ENCODE measurements at regions not wholly inside any gene's neighbourhood (a gene's known extent, or its start where the extent isn't known, plus 50 kb on each side); places are given as distances from the start of the nearest gene placed in this dataset.

GRCh38 chr9:16069249-16069648 is 516.4 kb downstream of the CCDC171 start:
- Histone ChIP-seq H3K79me1 (replicated peaks; ENCODE audit: low read length, poor library complexity, severe bottlenecking) (no peaks in the 10 kb centered on the region), H3K4me3 (ENCODE audit: insufficient read depth in 1 of 2, low read depth in 1 of 2, low read length in 2 of 2) (no peak overlapping the region), H2BK120ac (ENCODE audit: low read depth, low read length) (no peak overlapping the region), H3K4me2 (ENCODE audit: low read length, poor library complexity, severe bottlenecking) (no peak overlapping the region), H2BK15ac (ENCODE audit: low read depth, poor library complexity, severe bottlenecking) (no peak overlapping the region), H3K18ac (ENCODE audit: low read depth in 1 of 2, low read length in 2 of 2) (no peak overlapping the region), H3K4ac (ENCODE audit: low read depth in 1 of 2, low read length in 2 of 2) (no peak overlapping the region), H3K4me1 (ENCODE audit: control insufficient read depth, insufficient read depth, low read depth, low read length) (peaks cover 12% of the 10 kb centered on the region), H2AFZ (ENCODE audit: low read depth, low read length) (no peak overlapping the region), H3K27me3 (ENCODE audit: control insufficient read depth in 1 of 2, insufficient read depth in 1 of 2, low read length in 2 of 2) (peaks cover 0 to 16% of the 10 kb centered on the region in 2 experiments), H2BK5ac (ENCODE audit: low read depth, low read length, poor library complexity, severe bottlenecking) (no peak overlapping the region), H3K36me3 (ENCODE audit: control insufficient read depth in 1 of 2, insufficient read depth in 2 of 2, low read depth in 1 of 2, low read length in 2 of 2) (no peaks in the 10 kb centered on the region), H2AK5ac (ENCODE audit: low read length, severe bottlenecking) (peak overlapping the region; percentile 33), H4K91ac (ENCODE audit: low read length) (no peak overlapping the region), H3K23ac (ENCODE audit: low read length in 2 of 2) (no peak overlapping the region), H3K9me3 (ENCODE audit: control insufficient read depth, low read length) (no peaks in the 10 kb centered on the region), H3K9ac (ENCODE audit: low read length) (peak overlapping the region; percentile 35), H3K14ac (ENCODE audit: low read length in 2 of 2) (no peak overlapping the region), H3K27ac (ENCODE audit: low read length, poor library complexity, severe bottlenecking) (peak overlapping the region; percentile 63), H4K8ac (ENCODE audit: low read length) (no peak overlapping the region), H2BK12ac (ENCODE audit: low read length in 2 of 2) (no peak overlapping the region)
- 96% methylated on average over 13 of the region's 13 CpGs for WGBS
- no peak for DNase-seq

GRCh38 chr9:16069671-16070454 is 517.0 kb downstream of the CCDC171 start:
- Histone ChIP-seq H3K9ac (ENCODE audit: low read length) (peak overlapping the region; percentile 35), H3K18ac (ENCODE audit: low read depth in 1 of 2, low read length in 2 of 2) (no peak overlapping the region), H2BK12ac (ENCODE audit: low read length in 2 of 2) (no peak overlapping the region), H4K91ac (ENCODE audit: low read length) (no peak overlapping the region), H3K4ac (ENCODE audit: low read depth in 1 of 2, low read length in 2 of 2) (no peak overlapping the region), H2BK5ac (ENCODE audit: low read depth, low read length, poor library complexity, severe bottlenecking) (no peak overlapping the region), H3K9me3 (ENCODE audit: control insufficient read depth, low read length) (no peaks in the 10 kb centered on the region), H3K14ac (ENCODE audit: low read length in 2 of 2) (no peak overlapping the region), H3K4me3 (ENCODE audit: insufficient read depth in 1 of 2, low read depth in 1 of 2, low read length in 2 of 2) (peak overlapping the region in 1 of 2 experiments; percentile 23), H4K8ac (ENCODE audit: low read length) (no peak overlapping the region), H3K4me1 (ENCODE audit: control insufficient read depth, insufficient read depth, low read depth, low read length) (peaks cover 12% of the 10 kb centered on the region), H3K27me3 (ENCODE audit: control insufficient read depth in 1 of 2, insufficient read depth in 1 of 2, low read length in 2 of 2) (peaks cover 0 to 16% of the 10 kb centered on the region in 2 experiments), H2AK5ac (ENCODE audit: low read length, severe bottlenecking) (peak overlapping the region; percentile 4), H3K27ac (ENCODE audit: low read length, poor library complexity, severe bottlenecking) (peak overlapping the region; percentile 63), H3K23ac (ENCODE audit: low read length in 2 of 2) (no peak overlapping the region), H2BK15ac (ENCODE audit: low read depth, poor library complexity, severe bottlenecking) (no peak overlapping the region), H3K79me1 (replicated peaks; ENCODE audit: low read length, poor library complexity, severe bottlenecking) (no peaks in the 10 kb centered on the region), H3K36me3 (ENCODE audit: control insufficient read depth in 1 of 2, insufficient read depth in 2 of 2, low read depth in 1 of 2, low read length in 2 of 2) (no peaks in the 10 kb centered on the region), H2BK120ac (ENCODE audit: low read depth, low read length) (no peak overlapping the region), H3K4me2 (ENCODE audit: low read length, poor library complexity, severe bottlenecking) (no peak overlapping the region), H2AFZ (ENCODE audit: low read depth, low read length) (no peak overlapping the region)
- DNase-seq, result no peak
- 78% methylated on average over 14 of the region's 14 CpGs for WGBS

- Histone ChIP-seq H3K9ac (ENCODE audit: low read length) (peak overlapping the region; percentile 35), H3K36me3 (ENCODE audit: control insufficient read depth in 1 of 2, insufficient read depth in 2 of 2, low read depth in 1 of 2, low read length in 2 of 2) (no peaks in the 10 kb centered on the region), H3K79me1 (replicated peaks; ENCODE audit: low read length, poor library complexity, severe bottlenecking) (no peaks in the 10 kb centered on the region), H2BK5ac (ENCODE audit: low read depth, low read length, poor library complexity, severe bottlenecking) (no peak overlapping the region), H2BK15ac (ENCODE audit: low read depth, poor library complexity, severe bottlenecking) (no peak overlapping the region), H2AK5ac (ENCODE audit: low read length, severe bottlenecking) (peak overlapping the region; percentile 4), H3K18ac (ENCODE audit: low read depth in 1 of 2, low read length in 2 of 2) (no peak overlapping the region), H3K4me2 (ENCODE audit: low read length, poor library complexity, severe bottlenecking) (no peak overlapping the region), H2BK120ac (ENCODE audit: low read depth, low read length) (no peak overlapping the region), H3K23ac (ENCODE audit: low read length in 2 of 2) (no peak overlapping the region), H3K27ac (ENCODE audit: low read length, poor library complexity, severe bottlenecking) (peak overlapping the region; percentile 51), H4K8ac (ENCODE audit: low read length) (no peak overlapping the region), H3K14ac (ENCODE audit: low read length in 2 of 2) (no peak overlapping the region), H3K4me1 (ENCODE audit: control insufficient read depth, insufficient read depth, low read depth, low read length) (peaks cover 12% of the 10 kb centered on the region), H4K91ac (ENCODE audit: low read length) (no peak overlapping the region), H3K27me3 (ENCODE audit: control insufficient read depth in 1 of 2, insufficient read depth in 1 of 2, low read length in 2 of 2) (peaks cover 0 to 16% of the 10 kb centered on the region in 2 experiments), H3K4me3 (ENCODE audit: insufficient read depth in 1 of 2, low read depth in 1 of 2, low read length in 2 of 2) (peak overlapping the region in 1 of 2 experiments; percentile 4), H3K4ac (ENCODE audit: low read depth in 1 of 2, low read length in 2 of 2) (no peak overlapping the region), H3K9me3 (ENCODE audit: control insufficient read depth, low read length) (no peaks in the 10 kb centered on the region), H2BK12ac (ENCODE audit: low read length in 2 of 2) (no peak overlapping the region), H2AFZ (ENCODE audit: low read depth, low read length) (no peak overlapping the region)
- no peak for DNase-seq
- 88% methylated on average over 6 of the region's 8 CpGs for WGBS
Measured at GRCh38 chr9:16070455-16071145, 517.8 kb downstream of the CCDC171 start.

GRCh38 chr9:16071400-16071799 is 518.6 kb downstream of the CCDC171 start:
- Histone ChIP-seq H3K9ac (ENCODE audit: low read length) (no peak overlapping the region), H2BK15ac (ENCODE audit: low read depth, poor library complexity, severe bottlenecking) (no peak overlapping the region), H3K36me3 (ENCODE audit: control insufficient read depth in 1 of 2, insufficient read depth in 2 of 2, low read depth in 1 of 2, low read length in 2 of 2) (no peaks in the 10 kb centered on the region), H3K14ac (ENCODE audit: low read length in 2 of 2) (no peak overlapping the region), H3K4ac (ENCODE audit: low read depth in 1 of 2, low read length in 2 of 2) (no peak overlapping the region), H3K27ac (ENCODE audit: low read length, poor library complexity, severe bottlenecking) (no peak overlapping the region), H3K4me2 (ENCODE audit: low read length, poor library complexity, severe bottlenecking) (no peak overlapping the region), H3K79me1 (replicated peaks; ENCODE audit: low read length, poor library complexity, severe bottlenecking) (no peaks in the 10 kb centered on the region), H3K9me3 (ENCODE audit: control insufficient read depth, low read length) (no peaks in the 10 kb centered on the region), H3K18ac (ENCODE audit: low read depth in 1 of 2, low read length in 2 of 2) (no peak overlapping the region), H3K4me1 (ENCODE audit: control insufficient read depth, insufficient read depth, low read depth, low read length) (peaks cover 12% of the 10 kb centered on the region), H2BK120ac (ENCODE audit: low read depth, low read length) (no peak overlapping the region), H2BK12ac (ENCODE audit: low read length in 2 of 2) (no peak overlapping the region), H4K8ac (ENCODE audit: low read length) (no peak overlapping the region), H3K27me3 (ENCODE audit: control insufficient read depth in 1 of 2, insufficient read depth in 1 of 2, low read length in 2 of 2) (peaks cover 0 to 16% of the 10 kb centered on the region in 2 experiments), H2BK5ac (ENCODE audit: low read depth, low read length, poor library complexity, severe bottlenecking) (peak overlapping the region; percentile 1), H3K23ac (ENCODE audit: low read length in 2 of 2) (no peak overlapping the region), H2AK5ac (ENCODE audit: low read length, severe bottlenecking) (no peak overlapping the region), H2AFZ (ENCODE audit: low read depth, low read length) (no peak overlapping the region), H3K4me3 (ENCODE audit: insufficient read depth in 1 of 2, low read depth in 1 of 2, low read length in 2 of 2) (no peak overlapping the region), H4K91ac (ENCODE audit: low read length) (no peak overlapping the region)
- DNase-seq, result no peak
- WGBS, result 87% methylated on average over 4 of the region's 4 CpGs
